Body of pancreas (tissue), 4 donors: ENCODE measurements at regions not wholly inside any gene's neighbourhood (a gene's known extent, or its start where the extent isn't known, plus 50 kb on each side); places are given as distances from the start of the nearest gene placed in this dataset.
"Not testable (repeated sequence)": the region's sequence is repeated elsewhere in the genome, so short reads cannot be mapped to it uniquely, and the experiment has no call there.

Experiments
- ATAC-seq: fragments of 150-250 bp; one replicate; pipeline ENCODE4 v1.9.1; 2016
- DNase-seq, 4 donors: peaks; one replicate each; pipeline ENCODE4 v3.0.0-alpha.2; 2019
- H3K27ac ChIP-seq, 4 donors: fragments of 200-600 bp; sonication (generic); 1 replicate in 3 of 4; 2 replicates in 1 of 4; pipeline versions ENCODE4 v1.5.1 to v1.6.1; 2016 to 2019; ENCODE audit warnings: mild to moderate bottlenecking in 1 of 4, mixed read lengths in 1 of 4, moderate library complexity in 1 of 4
- H3K27me3 ChIP-seq, 2 donors: fragments of 200-600 bp; sonication (generic); one replicate each; pipeline ENCODE4 v1.6.0; 2016; ENCODE audit warnings: mild to moderate bottlenecking in 1 of 2
- H3K36me3 ChIP-seq, 2 donors: fragments of 200-600 bp; sonication (generic); replicated peaks in 1 of 2; 2 replicates each; pipeline ENCODE4 v1.5.1; 2016; ENCODE audit warnings: low read depth in 2 of 2; ENCODE audit not compliant: insufficient read depth in 1 of 2
- H3K4me1 ChIP-seq: fragments of 200-600 bp; sonication (generic); one replicate; pipeline ENCODE4 v1.6.0; 2016
- H3K4me3 ChIP-seq, 2 donors: fragments of 200-600 bp; sonication (generic); 1 replicate in 1 of 2; 2 replicates in 1 of 2; pipeline ENCODE4 v1.5.1; 2016 to 2019
- H3K9me3 ChIP-seq, 3 donors: fragments of 200-600 bp; sonication (generic); 1 replicate in 2 of 3; 2 replicates in 1 of 3; pipeline ENCODE4 v1.5.1; 2016
- POLR2A ChIP-seq, 3 donors: fragments of 450-650 bp; IDR thresholded peaks; one replicate each; pipeline ENCODE4 v1.6.1; 2016; ENCODE audit warnings: antibody characterized with exemption in 3 of 3, mild to moderate bottlenecking in 2 of 3
- WGBS, 2 donors: methylation state at CpG; one replicate each; pipeline ENCODE4 v1.1.5; 2017; 5-methylcytosine and 5-hydroxymethylcytosine counted together
- intact Hi-C: fragments of 100-400 bp; cut with DNase I; formaldehyde crosslinking; loops from one replicate; pipeline ENCODE4 v1.15.1; 2023
- TF ChIP-seq, protein P1 (sequence below), 7 experiments: fragments of 450-650 bp in 4 of 7; fragments of 200-600 bp in 3 of 7; sonication (generic) in 3 of 7; IDR thresholded peaks; one replicate each; pipeline ENCODE4 v1.5.1; 2016 to 2019; ENCODE audit warnings: antibody characterized with exemption in 7 of 7

GRCh38 chr10:87416892-87417291 is 59.3 kb downstream of the NUTM2D start:
- DNase-seq, H3K36me3 ChIP-seq, H3K4me1 ChIP-seq, H3K4me3 ChIP-seq, ATAC-seq, H3K27me3 ChIP-seq, H3K27ac ChIP-seq, intact Hi-C loops, H3K9me3 ChIP-seq: not testable (repeated sequence)
- 75 to 81% methylated on average over 3 of the region's 3 CpGs for WGBS, 2 donors

DNA sequence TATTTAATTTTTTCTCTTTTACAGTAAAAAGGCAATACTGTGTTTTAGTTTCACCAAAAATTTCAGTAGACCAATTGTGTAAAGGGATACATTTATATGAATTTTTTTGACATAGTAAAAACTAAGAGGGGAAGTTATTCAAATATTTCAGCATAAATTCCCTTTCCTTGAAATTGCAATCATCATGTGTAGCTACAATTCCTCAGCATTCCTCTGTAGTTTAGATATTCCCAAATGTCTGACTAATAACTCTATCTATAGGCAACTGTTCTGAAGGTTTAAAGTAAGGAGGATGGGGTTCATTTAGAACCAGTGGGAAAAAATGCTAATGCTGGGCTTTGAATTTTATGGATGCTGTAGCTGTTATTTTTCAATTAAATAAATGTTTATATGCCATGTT is 65.1 kb downstream of the NUTM2D start:
- intact Hi-C loops, H3K27me3 ChIP-seq, H3K4me3 ChIP-seq, H3K9me3 ChIP-seq, H3K36me3 ChIP-seq, DNase-seq, ATAC-seq, H3K4me1 ChIP-seq: not testable (repeated sequence)
- H3K27ac ChIP-seq = peak overlapping the region in 1 of 4 donors; percentile 22

- DNase-seq, H3K36me3 ChIP-seq, H3K27me3 ChIP-seq, intact Hi-C loops, H3K9me3 ChIP-seq, H3K4me1 ChIP-seq, H3K4me3 ChIP-seq: not testable (repeated sequence)
- TF ChIP-seq POLR2A (IDR thresholded peaks at IDR 0.05) = peak in 2 of 3 donors; percentile 30 to 38
- H3K27ac ChIP-seq = peak overlapping the region in 2 of 4 donors; percentile 30 to 59
- ATAC-seq = peak; percentile 88
- WGBS, 2 donors = 16 to 19% methylated on average over 3 of the region's 3 CpGs
Observed at GRCh38 chr10:87424697-87425373, 67.3 kb downstream of the NUTM2D start.

DNA sequence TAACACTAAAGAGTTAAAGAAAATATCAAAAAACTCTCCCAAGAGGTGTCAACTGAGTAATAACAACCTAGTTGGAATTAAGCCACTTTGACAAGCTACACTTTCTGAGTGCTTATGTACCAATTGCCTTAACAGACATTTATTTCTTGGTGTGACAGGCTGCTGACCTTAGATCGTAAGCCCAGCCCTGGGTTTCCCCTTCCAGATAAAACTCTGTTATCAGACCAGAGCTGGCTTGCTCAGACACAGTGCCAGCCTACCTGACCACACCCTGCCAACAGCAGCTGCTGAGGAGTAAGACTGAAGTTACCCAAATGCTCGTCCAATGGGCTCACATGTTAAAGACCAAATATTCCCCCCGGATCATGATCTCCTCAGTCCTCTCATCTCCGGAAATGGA is 70.9 kb upstream of the MINPP1 start:
- H3K27me3 ChIP-seq, H3K9me3 ChIP-seq, DNase-seq, H3K4me1 ChIP-seq, H3K27ac ChIP-seq, H3K4me3 ChIP-seq, intact Hi-C loops, H3K36me3 ChIP-seq: not testable (repeated sequence)
- peak; percentile 67 for ATAC-seq
- WGBS, 2 donors = 40% methylated on average over 1 of the region's 4 CpGs; no CpG with 5 or more reads in 1 of the 2 donors

- H3K27me3 ChIP-seq, ATAC-seq, DNase-seq, H3K4me3 ChIP-seq, intact Hi-C loops, H3K9me3 ChIP-seq, H3K36me3 ChIP-seq, H3K4me1 ChIP-seq, H3K27ac ChIP-seq: not testable (repeated sequence)
- 83 to 86% methylated on average over 1 to 2 of the region's 3 CpGs for WGBS, 2 donors
Observed at GRCh38 chr10:87435295-87435826, 69.3 kb upstream of the MINPP1 start.

DNA sequence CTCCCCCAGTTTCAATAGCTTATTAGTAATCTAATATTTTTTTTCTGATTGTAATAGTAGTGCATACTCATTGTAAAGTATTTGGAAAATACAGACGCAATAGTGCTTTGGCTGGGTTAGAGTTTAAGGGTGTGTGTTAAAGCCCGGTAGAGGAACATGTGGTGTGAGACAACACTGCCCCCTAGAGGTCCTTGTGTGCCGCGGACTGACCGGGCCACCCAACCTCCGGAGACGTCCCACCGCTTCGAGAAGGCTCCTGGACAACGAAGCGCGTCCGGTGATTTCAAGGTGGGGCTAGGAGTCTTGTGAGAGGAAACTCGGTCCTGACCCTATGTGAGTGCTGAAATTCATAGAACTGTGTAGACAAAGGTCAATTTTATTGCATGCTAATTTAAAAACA is 68.6 kb upstream of the MINPP1 start:
- H3K27ac ChIP-seq, H3K27me3 ChIP-seq, H3K4me3 ChIP-seq, H3K9me3 ChIP-seq, H3K36me3 ChIP-seq, intact Hi-C loops, H3K4me1 ChIP-seq: not testable (repeated sequence)
- ATAC-seq (peak; percentile 89), DNase-seq (peak; percentile 8 to 48 (median 20))
- TF ChIP-seq, protein P1, sequence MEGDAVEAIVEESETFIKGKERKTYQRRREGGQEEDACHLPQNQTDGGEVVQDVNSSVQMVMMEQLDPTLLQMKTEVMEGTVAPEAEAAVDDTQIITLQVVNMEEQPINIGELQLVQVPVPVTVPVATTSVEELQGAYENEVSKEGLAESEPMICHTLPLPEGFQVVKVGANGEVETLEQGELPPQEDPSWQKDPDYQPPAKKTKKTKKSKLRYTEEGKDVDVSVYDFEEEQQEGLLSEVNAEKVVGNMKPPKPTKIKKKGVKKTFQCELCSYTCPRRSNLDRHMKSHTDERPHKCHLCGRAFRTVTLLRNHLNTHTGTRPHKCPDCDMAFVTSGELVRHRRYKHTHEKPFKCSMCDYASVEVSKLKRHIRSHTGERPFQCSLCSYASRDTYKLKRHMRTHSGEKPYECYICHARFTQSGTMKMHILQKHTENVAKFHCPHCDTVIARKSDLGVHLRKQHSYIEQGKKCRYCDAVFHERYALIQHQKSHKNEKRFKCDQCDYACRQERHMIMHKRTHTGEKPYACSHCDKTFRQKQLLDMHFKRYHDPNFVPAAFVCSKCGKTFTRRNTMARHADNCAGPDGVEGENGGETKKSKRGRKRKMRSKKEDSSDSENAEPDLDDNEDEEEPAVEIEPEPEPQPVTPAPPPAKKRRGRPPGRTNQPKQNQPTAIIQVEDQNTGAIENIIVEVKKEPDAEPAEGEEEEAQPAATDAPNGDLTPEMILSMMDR (IDR thresholded peaks at IDR 0.05) = peak in 1 of 7 experiments; percentile 10
- WGBS, 2 donors = no CpG with 5 or more reads among the region's 14 CpGs

DNA sequence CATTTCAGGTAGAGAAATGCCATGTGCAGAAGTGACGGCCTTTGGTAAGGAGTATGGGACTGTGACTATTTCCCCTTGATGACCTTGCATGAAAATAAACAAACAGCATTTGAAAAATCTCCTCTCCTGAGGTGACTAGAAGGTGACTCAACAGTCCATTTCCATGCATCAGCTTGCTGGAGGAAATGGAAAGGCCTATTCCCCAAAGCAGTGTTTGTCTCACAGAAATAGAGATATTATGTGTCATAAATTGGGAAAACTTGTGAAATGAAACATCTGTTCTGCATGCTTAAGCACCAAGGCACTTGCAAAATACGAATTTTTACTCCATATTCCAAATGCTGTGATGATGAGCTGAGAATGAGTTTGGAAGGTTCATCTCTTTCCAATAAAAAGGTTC is 67.2 kb upstream of the MINPP1 start:
- intact Hi-C loops, ATAC-seq: not testable (repeated sequence)
- 73 to 75% methylated on average over 1 to 2 of the region's 2 CpGs for WGBS, 2 donors

More for the DNA sequence above, 67.2 kb upstream of the MINPP1 start:
- not testable (repeated sequence) for H3K27ac ChIP-seq, H3K9me3 ChIP-seq, H3K27me3 ChIP-seq, H3K4me3 ChIP-seq, DNase-seq, H3K4me1 ChIP-seq, H3K36me3 ChIP-seq
